NCI-H748 (cell line): ENCODE measurements at regions not wholly inside any gene's neighbourhood (a gene's known extent, or its start where the extent isn't known, plus 50 kb on each side); places are given as distances from the start of the nearest gene placed in this dataset.

Experiments used
- DNase-seq: peaks from one replicate; lab custom pipeline; 2025; ENCODE audit not compliant: unreplicated experiment; lab: John Stamatoyannopoulos, UW

DNA sequence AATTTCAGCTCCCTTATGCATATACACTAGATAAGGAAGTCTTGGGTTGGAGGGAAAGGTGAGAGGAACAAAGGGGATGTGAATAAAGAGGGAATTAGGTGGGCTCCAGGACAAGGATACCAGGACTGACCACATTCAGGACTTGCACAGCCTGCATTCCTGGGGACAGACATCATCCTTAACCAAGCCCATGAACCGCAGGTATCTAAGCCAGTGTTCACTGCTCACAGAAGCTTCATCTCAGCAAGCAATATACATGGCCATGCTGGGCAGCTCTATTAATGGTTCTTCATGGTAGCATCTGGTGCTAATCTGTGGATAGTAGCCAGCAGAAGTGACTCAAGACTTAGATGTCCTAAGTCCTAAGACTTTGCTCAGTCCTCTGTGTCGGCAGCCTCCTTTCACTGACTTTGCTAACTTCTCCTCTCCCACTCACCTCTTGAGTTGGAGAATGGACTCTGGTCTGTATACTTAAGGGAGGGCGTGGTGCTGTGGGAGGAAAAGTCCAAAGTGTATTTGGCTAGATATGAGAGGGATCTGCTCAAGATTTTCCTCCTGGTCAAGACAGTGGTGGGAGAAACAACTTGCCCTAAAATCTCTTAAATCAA lies 136.1 kb downstream of the ASCL1 start:
- DNase-seq, result no peak

DNA sequence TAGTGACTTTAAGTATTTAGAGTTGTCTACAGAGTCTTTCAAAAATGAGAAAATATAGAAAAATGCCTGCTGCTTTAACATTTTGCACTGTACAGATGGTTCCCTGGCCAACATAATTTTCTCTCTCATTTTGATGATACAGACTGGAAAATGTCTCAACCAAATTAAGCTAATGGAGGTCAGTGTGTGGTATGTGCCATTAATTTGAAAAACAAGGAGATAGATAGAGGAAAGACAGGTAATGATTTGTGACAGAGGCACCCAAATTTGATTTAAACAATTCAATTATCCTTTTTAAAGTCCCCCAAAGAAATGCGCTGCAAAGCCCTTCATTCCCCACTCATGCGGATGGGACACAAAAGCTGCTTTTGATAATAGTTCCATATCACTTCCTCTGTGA lies 140.0 kb downstream of the ASCL1 start:
- DNase-seq, result peak; percentile 22

DNA sequence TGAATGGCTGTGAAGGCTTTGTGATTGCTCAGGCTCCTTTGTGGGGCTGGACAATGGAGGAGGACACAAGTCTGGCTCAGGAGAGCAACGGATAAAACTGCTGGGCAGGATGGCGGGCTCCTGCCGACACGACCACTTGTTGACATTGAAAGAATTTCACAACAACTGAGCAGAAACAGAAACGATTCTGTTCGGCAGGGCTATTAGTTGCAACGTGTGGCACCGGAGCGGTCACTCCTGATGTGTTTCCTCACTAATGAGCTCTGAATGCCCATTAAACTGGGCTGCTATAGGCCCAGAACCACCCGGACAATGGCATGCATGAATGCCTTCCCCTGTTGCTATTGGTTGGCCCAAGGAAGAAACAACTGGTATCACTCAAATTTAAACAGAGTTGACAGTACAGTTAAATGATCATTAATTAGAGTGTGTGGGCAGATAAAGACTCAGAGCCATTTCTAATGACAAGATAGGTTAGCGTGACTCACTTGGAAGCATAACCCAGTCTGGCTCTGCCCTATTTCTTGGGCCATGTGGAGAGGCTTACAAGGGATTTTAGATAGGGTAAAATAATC lies 142.9 kb downstream of the ASCL1 start:
- DNase-seq, result no peak

DNA sequence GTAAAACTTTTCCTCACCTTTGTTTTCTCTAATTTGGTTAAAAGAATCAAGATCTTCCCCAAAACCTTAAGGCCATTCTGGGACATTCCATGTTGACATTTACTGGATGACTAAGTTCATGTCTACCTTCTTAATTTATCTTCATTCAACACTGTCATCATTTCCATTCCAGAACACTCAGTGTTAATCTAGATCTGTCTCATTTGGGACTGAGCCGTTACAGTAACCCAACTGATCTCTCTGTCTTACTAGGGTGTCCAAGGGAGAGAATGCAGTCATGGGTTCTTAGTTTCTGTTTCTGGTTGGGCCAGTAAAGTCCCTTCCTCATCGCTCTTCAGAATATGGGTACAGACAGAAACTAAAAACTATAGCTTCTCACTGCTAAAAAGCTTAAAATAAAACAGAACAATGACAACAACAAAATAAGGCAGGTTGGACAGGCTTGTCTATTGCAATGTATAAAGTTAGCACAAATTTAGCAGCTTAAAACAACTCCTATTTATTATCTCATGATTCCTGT lies 144.8 kb downstream of the ASCL1 start:
- no peak for DNase-seq

DNA sequence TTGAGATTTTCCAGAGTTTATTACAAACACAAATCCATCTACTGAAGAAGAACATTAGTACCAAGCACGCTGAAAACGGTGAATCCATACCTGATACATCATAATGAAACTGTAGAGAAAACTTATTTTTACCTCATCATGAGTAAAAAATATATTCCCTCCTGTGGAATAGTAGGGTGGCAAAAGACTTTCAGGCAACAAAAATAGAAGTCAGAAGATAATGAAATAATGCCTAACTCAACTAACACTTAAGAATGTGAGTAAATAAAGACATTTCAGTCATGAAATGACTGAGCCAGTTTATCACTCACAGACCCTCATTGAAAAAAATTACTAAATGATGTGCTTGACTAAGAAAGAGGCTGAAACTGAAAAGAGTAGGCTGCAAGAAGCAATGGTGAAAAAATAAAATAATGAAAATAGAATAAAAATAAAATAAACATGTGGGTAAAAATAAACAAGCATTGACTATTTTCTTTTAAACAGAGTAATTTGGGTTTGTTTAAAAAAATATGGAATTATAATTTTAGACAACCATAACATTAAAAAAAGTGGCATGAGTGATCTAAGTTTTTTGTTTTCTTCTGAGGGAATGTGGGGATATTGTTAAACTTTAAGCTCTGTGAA lies 148.6 kb downstream of the ASCL1 start:
- DNase-seq, result no peak

DNA sequence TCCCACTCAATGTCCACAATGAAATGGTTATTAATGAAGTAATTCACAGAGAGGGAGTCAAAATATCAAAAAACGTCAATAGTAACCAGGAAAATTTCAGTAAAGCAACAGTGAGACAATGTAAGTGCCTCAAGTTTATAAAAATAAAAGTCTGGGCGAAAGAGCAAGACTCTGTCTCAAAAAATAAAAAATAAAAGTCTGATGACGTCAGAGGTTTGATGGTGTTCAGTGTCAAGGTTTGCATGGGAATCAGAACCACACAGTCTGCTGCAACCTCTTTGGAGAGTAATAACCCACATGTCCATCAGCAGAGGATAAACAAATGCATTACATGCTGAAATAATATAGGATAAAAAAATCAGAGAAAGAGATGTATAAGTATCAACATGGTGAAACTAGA lies 152.4 kb downstream of the ASCL1 start:
- no peak for DNase-seq

DNA sequence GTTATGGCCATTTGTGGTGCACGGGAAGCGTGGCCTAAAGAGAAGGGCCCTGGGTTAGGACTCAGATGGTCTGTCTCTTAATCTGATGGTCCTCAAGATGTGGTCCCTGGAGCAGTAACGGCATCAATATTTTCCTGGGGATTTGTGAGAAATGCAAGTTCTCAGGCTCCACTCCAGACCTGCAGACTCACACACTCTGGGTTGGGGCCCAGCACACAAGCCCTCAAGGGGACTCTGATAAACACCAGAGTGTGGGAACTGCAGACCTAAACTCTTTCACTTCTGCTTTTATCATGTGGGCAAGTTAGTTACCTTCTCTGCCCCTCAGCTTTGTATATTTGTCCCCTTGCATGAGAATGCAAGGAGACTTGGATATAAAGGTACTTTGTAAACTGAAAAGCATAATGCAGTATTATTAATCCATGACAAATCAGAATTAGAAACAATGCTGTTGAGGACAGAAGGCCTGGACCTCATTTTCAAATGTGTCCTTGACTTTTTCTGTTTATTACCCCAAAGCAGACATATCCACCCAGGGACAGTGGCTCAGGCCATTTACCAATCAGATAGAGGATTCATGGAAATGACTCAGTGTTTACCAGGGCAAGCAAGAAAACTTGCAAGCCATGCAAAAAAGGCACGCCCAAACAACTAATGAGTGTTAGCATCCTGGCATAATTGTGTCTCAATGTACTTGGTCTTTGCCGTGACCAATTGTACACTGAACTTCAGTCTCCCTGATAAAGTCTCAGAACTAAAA lies 157.0 kb downstream of the ASCL1 start:
- DNase-seq, result peak; percentile 20

DNA sequence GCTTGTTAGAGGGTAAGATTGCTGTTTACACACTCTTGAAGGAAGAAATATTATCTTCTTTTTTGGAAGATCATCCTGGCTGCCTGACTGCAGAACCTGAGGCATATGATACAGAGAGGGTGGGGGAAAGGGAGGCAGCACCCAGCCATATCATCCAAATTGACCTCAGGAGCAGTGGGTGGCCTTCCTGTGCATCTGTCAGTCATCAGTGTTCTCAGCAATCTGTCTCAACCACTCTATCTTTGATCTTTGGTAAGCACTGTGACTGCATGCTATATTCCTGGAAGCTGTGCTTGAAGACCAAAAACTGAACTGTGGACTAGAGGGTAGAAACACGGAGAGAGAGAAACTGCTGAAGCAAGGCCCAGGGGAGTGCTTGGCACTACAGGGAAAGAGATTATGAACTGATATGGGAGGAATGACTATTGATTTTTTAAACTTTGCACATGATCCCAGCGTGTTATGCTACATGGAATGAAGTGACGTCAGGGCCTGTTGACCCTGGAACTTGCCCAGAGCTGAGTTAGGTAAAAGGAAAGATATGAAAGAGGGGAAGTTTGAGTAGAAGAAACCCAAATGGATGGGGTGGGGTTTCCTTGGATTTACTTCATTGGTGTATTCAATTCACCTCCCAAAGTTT lies 171.5 kb downstream of the ASCL1 start:
- no peak for DNase-seq

DNA sequence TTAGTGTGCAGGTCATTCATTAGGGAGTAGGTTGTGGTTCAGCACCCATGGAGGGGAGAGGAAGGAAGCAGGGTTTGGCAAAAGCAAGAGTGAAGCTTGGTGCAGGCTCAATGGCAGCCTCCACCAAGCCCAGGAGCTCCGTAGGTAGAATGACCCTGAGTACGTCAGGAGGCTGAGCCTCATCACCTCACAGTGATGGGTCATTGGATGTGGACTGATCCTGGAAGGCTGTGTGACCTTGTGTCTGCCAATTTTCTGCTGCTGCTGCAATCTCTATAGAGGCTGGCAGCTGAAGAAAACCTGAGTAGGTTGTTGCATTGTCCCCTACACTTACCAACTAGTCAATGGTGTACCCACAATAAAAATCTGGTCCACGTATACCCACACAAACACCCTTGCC lies 173.1 kb downstream of the ASCL1 start:
- no peak for DNase-seq

DNA sequence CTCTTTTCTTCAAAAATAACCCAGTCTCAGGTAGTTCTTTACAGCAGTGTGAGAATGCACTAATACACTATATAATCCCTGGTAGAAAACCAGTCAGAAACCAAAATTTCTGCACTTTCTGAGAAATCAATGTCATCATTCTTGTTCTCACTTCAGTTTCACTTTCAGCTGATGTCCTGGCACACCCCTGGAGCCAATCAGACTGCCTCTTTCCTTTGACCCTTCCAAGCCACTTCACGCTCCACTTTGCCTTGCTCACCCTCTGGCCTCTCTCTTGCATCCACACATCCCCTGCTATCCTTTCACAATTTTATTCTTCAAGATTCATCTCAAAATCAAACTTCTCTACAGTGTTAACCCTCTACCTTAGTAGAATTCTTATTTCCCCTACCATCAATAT lies 181.1 kb downstream of the ASCL1 start:
- DNase-seq, result no peak

DNA sequence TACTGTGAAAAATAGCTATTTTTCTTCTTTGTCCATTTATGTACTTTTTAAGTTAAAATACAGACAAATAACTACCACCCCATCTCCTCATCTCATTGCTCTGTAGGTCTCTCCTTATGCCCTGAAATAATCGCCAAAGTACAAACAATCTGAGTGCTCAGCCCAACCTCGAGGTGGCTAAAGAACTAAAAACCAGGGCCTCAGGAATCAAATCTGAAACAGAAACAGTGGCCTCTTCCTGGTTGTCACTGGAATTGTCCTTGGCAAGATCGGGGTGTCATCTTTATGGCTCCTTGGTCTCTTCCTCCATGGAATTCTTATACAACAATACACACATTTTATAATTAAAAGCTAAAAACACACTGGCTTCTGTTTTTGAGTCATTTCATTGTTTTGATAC lies 182.4 kb downstream of the ASCL1 start:
- DNase-seq, result no peak

DNA sequence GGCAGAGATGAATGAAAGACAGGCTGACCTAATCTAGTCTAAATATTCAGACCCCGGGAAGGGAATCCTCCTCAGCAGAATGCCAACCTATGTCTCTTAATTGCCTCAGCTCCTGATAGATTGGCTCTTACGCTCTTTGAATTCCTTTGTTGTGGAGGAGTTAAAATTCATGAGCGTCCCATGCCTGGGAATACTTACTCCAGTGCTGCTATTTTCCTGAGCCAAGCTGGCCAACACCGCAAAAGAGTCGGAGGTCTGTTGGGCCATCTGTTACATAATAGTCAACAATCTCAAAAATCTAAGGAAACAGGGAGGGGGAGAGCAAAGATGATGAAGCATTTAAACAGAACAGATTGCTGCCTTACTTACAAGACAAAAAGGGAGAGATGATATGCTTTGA lies 182.8 kb downstream of the ASCL1 start:
- no peak for DNase-seq

DNA sequence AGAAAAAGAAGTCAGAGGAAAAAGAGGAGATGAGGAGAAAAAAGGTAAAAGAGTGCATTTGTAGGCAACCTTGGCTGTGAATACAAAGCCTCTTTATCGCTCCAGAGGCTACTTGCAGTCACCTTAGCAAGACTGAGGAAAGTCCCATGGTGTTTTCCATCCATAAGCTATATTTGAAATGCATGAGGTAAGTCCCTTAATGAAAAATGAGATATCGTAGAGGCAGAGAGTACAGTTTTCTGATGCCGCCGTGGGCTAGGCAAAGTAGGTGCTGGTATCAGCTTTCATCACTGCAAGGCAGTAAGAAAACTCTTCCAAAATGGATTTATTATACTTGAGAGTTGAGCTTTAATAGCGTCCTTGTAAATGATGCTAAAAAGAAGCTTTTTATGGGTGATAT lies 186.8 kb downstream of the ASCL1 start:
- no peak for DNase-seq

DNA sequence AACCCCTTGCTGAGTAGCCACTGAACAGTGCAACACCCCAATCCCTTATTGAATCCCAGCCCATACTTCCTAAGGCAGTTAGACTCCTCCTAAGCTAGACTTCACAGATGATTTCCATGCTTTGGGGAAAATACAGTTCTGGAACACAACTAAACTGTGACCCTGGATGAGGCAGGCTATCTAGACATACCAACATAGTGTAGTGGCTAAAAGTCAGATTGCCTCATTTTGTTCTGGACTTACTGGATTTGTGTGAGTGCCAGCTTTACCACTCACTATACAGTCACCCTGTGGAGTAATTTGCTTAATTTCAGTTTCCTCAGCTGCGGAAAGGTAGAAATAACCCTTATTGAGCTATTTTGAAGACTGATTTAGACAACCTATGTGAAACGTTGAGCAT lies 203.1 kb downstream of the ASCL1 start:
- DNase-seq, result no peak

DNA sequence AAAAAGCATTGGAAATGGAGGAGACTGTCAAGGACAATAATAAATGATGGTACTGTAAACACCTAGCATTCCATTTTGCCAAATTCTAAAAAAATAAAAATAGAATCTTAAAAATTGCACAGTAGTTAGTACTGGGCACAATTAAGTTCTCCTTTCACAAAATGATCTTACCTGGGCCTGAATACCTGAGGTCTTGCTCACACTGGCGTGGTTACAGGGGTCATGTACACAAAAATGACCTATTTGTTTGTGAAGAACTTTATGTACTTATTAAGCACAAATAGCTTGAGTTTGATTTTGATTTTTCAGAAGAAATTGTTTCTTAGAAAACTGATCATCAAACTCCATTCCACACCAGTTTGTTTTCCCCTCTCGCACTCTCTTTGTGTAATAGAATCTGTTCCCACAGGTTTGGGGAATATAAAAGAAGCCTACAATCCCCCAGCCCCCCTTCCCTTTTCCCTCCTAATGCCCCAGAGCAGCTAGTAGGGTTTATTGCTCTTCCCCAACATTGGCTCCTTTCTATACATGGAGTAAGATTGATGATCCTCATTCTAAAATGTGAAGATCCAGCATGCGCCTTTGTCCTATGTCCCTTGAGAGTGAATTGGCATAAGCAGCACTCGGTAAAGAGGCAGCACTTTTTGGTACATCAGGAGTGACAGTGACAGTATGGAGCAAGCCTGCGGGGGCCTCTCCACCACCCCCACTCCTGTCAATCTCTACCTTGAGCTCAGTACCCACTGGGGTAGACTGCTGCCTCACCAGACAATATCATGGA lies 204.3 kb downstream of the ASCL1 start:
- no peak for DNase-seq

DNA sequence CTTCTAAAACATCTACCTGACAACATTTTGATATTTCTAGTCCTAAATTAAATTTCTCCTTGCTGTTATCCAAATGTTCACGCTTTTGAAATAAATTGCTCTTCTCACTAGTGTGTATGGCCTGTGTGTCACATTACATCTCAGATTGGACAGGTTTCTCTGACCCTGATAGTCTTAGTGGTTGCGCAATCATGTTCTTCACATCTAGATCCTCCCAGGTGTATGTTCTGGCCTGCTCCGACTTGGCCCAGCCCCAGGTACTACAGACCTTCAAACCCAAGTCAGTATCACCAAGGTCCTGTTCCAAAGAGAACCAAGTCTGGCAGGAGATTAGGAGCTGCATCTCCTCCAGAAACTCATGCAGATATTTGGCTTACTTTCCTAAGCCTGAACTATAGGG lies 209.5 kb downstream of the ASCL1 start:
- no peak for DNase-seq

DNA sequence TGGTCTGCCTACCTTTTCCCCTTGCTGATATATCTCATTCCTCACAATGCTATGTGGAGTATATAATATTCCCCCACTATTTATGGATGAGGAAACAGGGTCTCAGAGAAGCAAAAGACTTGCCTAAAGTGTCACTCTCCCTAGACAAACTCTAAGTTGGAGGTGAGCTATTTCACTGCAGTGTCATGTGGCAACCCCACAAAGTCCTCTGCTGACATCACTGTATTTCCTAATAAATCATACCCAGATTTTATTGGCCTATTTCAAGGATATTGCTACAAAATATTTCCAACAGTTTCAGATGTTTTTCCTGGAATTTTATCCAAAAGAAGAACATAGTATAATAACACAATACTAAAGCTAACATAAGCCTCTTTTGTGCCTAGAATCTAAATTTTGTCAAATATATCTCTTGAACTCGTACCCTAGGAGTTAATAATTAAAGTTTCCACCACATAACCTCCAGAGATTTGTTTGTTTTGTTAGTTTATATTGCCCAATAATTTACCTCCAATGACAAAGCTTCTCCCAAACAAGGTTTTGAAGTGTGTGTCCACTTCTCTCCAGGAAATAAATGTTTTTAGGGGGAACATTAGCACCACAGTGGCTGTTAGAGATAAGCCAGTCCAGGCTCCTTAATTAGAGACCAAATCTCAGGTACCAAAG lies 215.1 kb downstream of the ASCL1 start:
- no peak for DNase-seq

DNA sequence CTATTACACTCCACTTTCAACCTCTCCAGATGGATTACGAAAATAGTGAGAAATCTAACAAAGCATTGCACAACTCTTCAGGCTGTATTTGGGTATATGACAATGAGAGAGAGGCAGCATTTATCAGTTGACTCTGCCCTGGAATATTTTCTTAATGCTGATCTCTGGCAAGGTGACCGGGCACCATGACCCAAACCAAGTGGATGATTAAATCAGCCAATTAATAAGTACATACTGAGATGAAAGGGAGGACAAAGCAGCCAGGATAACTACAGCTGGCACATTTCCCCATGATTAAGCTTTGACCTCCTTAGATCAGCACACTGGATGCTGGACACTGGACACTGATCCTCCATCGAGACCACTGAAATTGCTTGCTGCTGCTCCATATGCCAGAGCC lies 218.2 kb downstream of the ASCL1 start:
- no peak for DNase-seq

DNA sequence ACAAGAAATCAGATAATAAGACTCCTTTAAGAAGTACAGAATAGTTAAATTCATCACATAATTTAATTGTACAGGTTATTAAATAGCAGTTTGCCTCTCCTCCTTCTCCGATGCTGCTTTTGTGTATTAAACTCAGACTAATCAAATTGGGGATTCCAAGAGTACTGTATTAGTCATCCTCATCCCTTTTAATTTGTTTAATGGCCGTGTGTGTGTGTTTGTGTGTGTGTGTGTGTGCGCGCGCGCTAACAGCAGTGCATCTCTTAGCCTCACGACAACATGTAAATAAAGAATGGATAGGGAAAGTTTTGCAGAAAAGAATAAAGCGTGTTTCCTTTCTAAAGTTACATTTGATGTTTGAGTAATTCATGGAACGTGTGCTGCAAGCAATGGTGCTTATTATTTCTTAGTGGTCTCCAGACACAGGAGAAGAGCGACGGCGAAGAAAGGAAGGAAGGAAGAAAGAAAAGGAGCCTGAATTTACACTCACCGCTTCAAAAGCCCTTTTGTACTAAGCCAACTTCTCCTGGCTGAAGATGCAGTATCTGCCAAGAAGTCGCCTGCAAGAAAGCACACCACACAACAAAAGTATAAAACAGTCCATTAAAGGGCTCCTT lies 220.3 kb downstream of the ASCL1 start:
- no peak for DNase-seq
